SK-N-MC (cell line): ENCODE measurements at regions not wholly inside any gene's neighbourhood (a gene's known extent, or its start where the extent isn't known, plus 50 kb on each side); places are given as distances from the start of the nearest gene placed in this dataset.

ENCODE experiments used
- DNase-seq: peaks from one replicate; pipeline ENCODE4 v3.0.0-alpha.2; 2011; ENCODE audit warnings: low read depth, low spot score
- H3K27ac ChIP-seq: fragments of 200-600 bp; sonication (generic); 2 replicates; pipeline ENCODE4 v1.5.1; 2016; ENCODE audit warnings: mixed run types
- H3K36me3 ChIP-seq: fragments of 200-600 bp; sonication (generic); 2 replicates; pipeline ENCODE4 v1.6.1; 2017; ENCODE audit warnings: antibody characterized with exemption, low read length, mixed read lengths; ENCODE audit not compliant: insufficient read depth
- H3K4me3 ChIP-seq: fragments of 200-600 bp; sonication (generic); 2 replicates; pipeline ENCODE4 v1.5.1; 2016
- H3K9ac ChIP-seq: fragments of 200-600 bp; sonication (generic); 2 replicates; pipeline ENCODE4 v1.8.0; 2017; ENCODE audit warnings: mixed run types, mixed read lengths; ENCODE audit not compliant: insufficient read length
- H3K9me3 ChIP-seq: fragments of 200-600 bp; sonication (generic); 2 replicates; pipeline ENCODE4 v1.6.1; 2017; ENCODE audit warnings: low read depth, mild to moderate bottlenecking, antibody characterized with exemption, low read length, moderate library complexity, mixed read lengths
- EZH2 ChIP-seq: fragments of 200-600 bp; sonication (generic); IDR thresholded peaks from one replicate; pipeline ENCODE4 v1.6.1; 2017; ENCODE audit warnings: antibody characterized with exemption
- FOXP2 ChIP-seq: optimal IDR thresholded peaks from 2 replicates; pipeline ENCODE3; 2011; ENCODE audit warnings: mild to moderate bottlenecking, moderate library complexity; ENCODE audit not compliant: insufficient read depth; ENCODE audit errors: extremely low read length, control extremely low read depth
- POLR2AphosphoS5 ChIP-seq: IDR thresholded peaks from 2 replicates; pipeline ENCODE4 v1.6.1; 2012; ENCODE audit warnings: mild to moderate bottlenecking, low read depth, low read length, borderline replicate concordance

GRCh38 chr5:125969814-125970171 lies 453.4 kb upstream of the GRAMD2B start:
- Histone ChIP-seq H3K4me3 (no peak overlapping the region), H3K36me3 (no peaks in the 10 kb centered on the region), H3K27ac (no peak overlapping the region), H3K9me3 (no peaks in the 10 kb centered on the region), H3K9ac (no peak overlapping the region)
- TF ChIP-seq POLR2AphosphoS5: no peak
- TF ChIP-seq EZH2: no peak
- TF ChIP-seq FOXP2: no peak
- DNase-seq: no peak

- no peak overlapping the region for H3K27ac ChIP-seq
- no peaks in the 10 kb centered on the region for H3K36me3 ChIP-seq
- no peak for TF ChIP-seq POLR2AphosphoS5
- TF ChIP-seq FOXP2: no peak
- TF ChIP-seq EZH2: no peak
- H3K9me3 ChIP-seq: no peaks in the 10 kb centered on the region
- no peak overlapping the region for H3K4me3 ChIP-seq
- no peak overlapping the region for H3K9ac ChIP-seq
- DNase-seq: no peak
Measured at GRCh38 chr5:125970631-125971307, 452.4 kb upstream of the GRAMD2B start.

- no peak overlapping the region for H3K27ac ChIP-seq
Measured at GRCh38 chr5:125972706-125973105, 450.5 kb upstream of the GRAMD2B start.

GRCh38 chr5:125974679-125975078 lies 448.5 kb upstream of the GRAMD2B start:
- no peaks in the 10 kb centered on the region for H3K9me3 ChIP-seq
- TF ChIP-seq EZH2 (no peak), FOXP2 (no peak), POLR2AphosphoS5 (no peak)
- H3K4me3 ChIP-seq: no peak overlapping the region
- no peak overlapping the region for H3K9ac ChIP-seq
- no peaks in the 10 kb centered on the region for H3K36me3 ChIP-seq
- no peak overlapping the region for H3K27ac ChIP-seq
- DNase-seq: no peak

More at GRCh38 chr5:125972706-125973105, 450.5 kb upstream of the GRAMD2B start:
- H3K9me3 ChIP-seq: no peaks in the 10 kb centered on the region
- H3K36me3 ChIP-seq: no peaks in the 10 kb centered on the region
- TF ChIP-seq EZH2 (no peak), FOXP2 (no peak), POLR2AphosphoS5 (no peak)
- no peak overlapping the region for H3K9ac ChIP-seq
- no peak overlapping the region for H3K4me3 ChIP-seq
- DNase-seq: no peak

- Histone ChIP-seq H3K4me3 (no peak overlapping the region), H3K9ac (no peak overlapping the region), H3K36me3 (no peaks in the 10 kb centered on the region), H3K27ac (no peak overlapping the region), H3K9me3 (no peaks in the 10 kb centered on the region)
- no peak for DNase-seq
- no peak for TF ChIP-seq FOXP2
- no peak for TF ChIP-seq POLR2AphosphoS5
- TF ChIP-seq EZH2: no peak
Measured at GRCh38 chr5:125976421-125977000, 446.7 kb upstream of the GRAMD2B start.

GRCh38 chr5:125978015-125978414 lies 445.2 kb upstream of the GRAMD2B start:
- no peak for DNase-seq
- no peak overlapping the region for H3K27ac ChIP-seq
- H3K36me3 ChIP-seq: no peaks in the 10 kb centered on the region
- TF ChIP-seq EZH2 (no peak), POLR2AphosphoS5 (no peak), FOXP2 (no peak)
- H3K9me3 ChIP-seq: no peaks in the 10 kb centered on the region
- H3K9ac ChIP-seq: no peak overlapping the region
- H3K4me3 ChIP-seq: no peak overlapping the region

GRCh38 chr5:125979636-125980035 lies 443.6 kb upstream of the GRAMD2B start:
- Histone ChIP-seq H3K4me3 (no peak overlapping the region), H3K9ac (no peak overlapping the region), H3K36me3 (no peaks in the 10 kb centered on the region), H3K9me3 (no peaks in the 10 kb centered on the region), H3K27ac (no peak overlapping the region)
- DNase-seq: no peak
- TF ChIP-seq POLR2AphosphoS5 (no peak), FOXP2 (no peak), EZH2 (no peak)

GRCh38 chr5:125981016-125981415 lies 442.2 kb upstream of the GRAMD2B start:
- no peak for TF ChIP-seq EZH2
- no peak for TF ChIP-seq FOXP2
- no peak for TF ChIP-seq POLR2AphosphoS5

GRCh38 chr5:125987677-125988255 lies 435.4 kb upstream of the GRAMD2B start:
- DNase-seq: no peak
- Histone ChIP-seq H3K9me3 (no peaks in the 10 kb centered on the region), H3K4me3 (no peak overlapping the region), H3K27ac (no peak overlapping the region), H3K36me3 (no peaks in the 10 kb centered on the region), H3K9ac (no peak overlapping the region)
- TF ChIP-seq EZH2 (no peak), POLR2AphosphoS5 (no peak), FOXP2 (no peak)

More at GRCh38 chr5:125981016-125981415, 442.2 kb upstream of the GRAMD2B start:
- Histone ChIP-seq H3K36me3 (no peaks in the 10 kb centered on the region), H3K27ac (no peak overlapping the region), H3K9ac (no peak overlapping the region), H3K4me3 (no peak overlapping the region), H3K9me3 (no peaks in the 10 kb centered on the region)
- DNase-seq: no peak
